ENCODE measurements at regions not wholly inside any gene's neighbourhood (a gene's known extent, or its start where the extent isn't known, plus 50 kb on each side); places are given as distances from the start of the nearest gene placed in this dataset.

- no peak for DNase-seq (ENCODE audit: low read depth)
Measured at GRCh38 chr6:88236612-88237360, 70.6 kb upstream of the CNR1 start.

GRCh38 chr6:88232753-88233152 lies 66.6 kb upstream of the CNR1 start:
- no peak for DNase-seq (ENCODE audit: low read depth)

DNA sequence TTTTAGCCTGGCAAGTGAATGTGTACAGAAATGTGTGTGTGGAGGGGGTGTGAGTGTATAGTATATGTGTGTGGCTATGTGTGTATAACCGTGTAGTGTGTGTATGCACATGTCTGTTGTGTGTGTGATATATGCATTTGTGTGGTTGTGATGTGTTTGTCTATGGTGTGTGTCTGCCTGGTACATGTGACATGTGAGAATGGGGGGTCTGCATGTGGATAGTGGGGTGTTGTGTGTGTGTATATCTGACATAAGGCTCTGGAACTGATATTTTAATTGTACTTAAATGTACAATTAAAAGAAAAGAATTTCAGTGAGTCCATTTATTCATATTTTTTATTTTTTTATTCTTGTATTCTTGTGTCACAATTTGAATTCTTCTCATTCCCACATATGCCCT lies 57.2 kb upstream of the CNR1 start:
- DNase-seq (ENCODE audit: low read depth) = no peak

DNA sequence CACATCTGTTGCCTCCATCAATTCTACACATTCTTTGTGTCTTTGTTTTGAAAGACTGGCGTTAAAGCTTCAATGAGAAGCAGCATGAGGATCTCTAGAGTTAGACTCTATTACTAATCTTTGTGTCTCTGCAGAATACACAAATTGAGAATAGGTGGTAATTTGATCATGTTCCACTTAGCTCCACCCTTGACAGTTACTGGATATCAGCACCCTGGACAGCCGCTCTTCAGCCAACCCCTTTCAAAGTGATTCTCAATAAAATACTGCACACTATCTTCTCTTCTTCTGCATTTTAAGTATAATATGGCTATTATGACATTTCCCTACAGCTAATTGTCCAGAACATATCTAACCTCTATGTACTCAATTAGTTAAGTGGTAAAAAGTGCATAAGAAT lies 54.3 kb upstream of the CNR1 start:
- DNase-seq (ENCODE audit: low read depth) = no peak

DNA sequence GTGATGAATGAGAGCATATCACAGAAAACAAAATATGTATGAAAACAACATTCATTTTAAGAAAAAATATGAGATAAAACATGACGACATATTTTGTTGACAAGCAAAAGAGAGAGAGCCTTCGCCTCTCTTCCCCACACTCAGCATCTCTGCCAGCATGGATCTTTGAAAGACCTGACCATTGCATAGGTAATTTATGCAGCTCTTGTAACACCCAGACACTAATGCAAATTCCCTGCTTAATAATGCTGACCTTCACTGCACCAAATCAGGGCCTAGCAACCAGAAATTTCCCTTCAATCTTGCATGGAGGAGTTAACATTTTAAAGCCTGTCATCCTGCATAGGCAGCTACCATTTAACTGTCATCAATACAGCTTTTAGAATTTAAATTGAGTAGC lies 50.0 kb upstream of the CNR1 start:
- no peak for DNase-seq (ENCODE audit: low read depth)

All from fibroblast of the conjunctiva (primary cell).